ENCODE measurements at regions not wholly inside any gene's neighbourhood (a gene's known extent, or its start where the extent isn't known, plus 50 kb on each side); places are given as distances from the start of the nearest gene placed in this dataset.

DNA sequence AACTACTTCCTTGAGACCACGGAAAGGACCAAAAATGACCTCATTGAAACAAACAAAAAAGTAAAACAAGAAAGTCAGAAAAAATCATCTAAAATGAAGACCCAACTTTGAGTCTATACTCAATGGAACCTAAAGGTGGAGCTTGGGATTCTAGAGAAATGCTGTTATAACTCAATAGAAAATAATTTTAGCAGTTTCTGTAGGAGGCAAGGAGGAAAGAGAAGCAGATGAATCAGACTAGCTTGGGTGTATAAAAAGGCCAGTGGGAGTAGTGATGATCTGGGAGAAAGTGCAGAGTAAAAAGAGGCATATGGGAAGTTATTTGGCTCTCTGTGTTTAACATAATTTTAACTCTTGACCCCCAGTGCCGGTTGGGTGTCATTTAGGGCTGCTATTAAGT lies 94.4 kb downstream of the TMCO5A start:
- TF ChIP-seq JUND (IDR thresholded peaks at IDR 0.05) (no peak), POLR2A (IDR thresholded peaks at IDR 0.05; ENCODE audit: borderline replicate concordance, extremely low read depth, insufficient read depth, insufficient read length) (no peak), MAX (IDR thresholded peaks at IDR 0.05) (no peak), EZH2 (IDR thresholded peaks at IDR 0.05) (no peak), EZH2phosphoT487 (IDR thresholded peaks at IDR 0.05; ENCODE audit: borderline replicate concordance) (no peak), RAD21 (IDR thresholded peaks at IDR 0.05; ENCODE audit: low read depth) (no peak), CBX3 (IDR thresholded peaks at IDR 0.05; ENCODE audit: low read depth) (no peak), ZBTB33 (IDR thresholded peaks at IDR 0.05; ENCODE audit: extremely low read depth, insufficient replicate concordance, low read length) (no peak), SIN3A (IDR thresholded peaks at IDR 0.05; ENCODE audit: low read depth) (no peak), SP1 (IDR thresholded peaks at IDR 0.05; ENCODE audit: low read depth) (no peak), YY1 (IDR thresholded peaks at IDR 0.05; ENCODE audit: extremely low read depth, insufficient replicate concordance, low read depth, low read length) (no peak), ELF1 (IDR thresholded peaks at IDR 0.05; ENCODE audit: borderline replicate concordance, low read depth) (no peak)
- TF ChIP-seq, protein P1, sequence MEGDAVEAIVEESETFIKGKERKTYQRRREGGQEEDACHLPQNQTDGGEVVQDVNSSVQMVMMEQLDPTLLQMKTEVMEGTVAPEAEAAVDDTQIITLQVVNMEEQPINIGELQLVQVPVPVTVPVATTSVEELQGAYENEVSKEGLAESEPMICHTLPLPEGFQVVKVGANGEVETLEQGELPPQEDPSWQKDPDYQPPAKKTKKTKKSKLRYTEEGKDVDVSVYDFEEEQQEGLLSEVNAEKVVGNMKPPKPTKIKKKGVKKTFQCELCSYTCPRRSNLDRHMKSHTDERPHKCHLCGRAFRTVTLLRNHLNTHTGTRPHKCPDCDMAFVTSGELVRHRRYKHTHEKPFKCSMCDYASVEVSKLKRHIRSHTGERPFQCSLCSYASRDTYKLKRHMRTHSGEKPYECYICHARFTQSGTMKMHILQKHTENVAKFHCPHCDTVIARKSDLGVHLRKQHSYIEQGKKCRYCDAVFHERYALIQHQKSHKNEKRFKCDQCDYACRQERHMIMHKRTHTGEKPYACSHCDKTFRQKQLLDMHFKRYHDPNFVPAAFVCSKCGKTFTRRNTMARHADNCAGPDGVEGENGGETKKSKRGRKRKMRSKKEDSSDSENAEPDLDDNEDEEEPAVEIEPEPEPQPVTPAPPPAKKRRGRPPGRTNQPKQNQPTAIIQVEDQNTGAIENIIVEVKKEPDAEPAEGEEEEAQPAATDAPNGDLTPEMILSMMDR (IDR thresholded peaks at IDR 0.05 in 2 of 3, conservative IDR thresholded peaks at IDR 0.05 in 1 of 3; ENCODE audit: borderline replicate concordance in 1 of 3, insufficient read depth in 1 of 3, low read depth in 2 of 3, low read length in 2 of 3): no peak

Measured in HCT116 (cell line).